ENCODE measurements at regions not wholly inside any gene's neighbourhood (a gene's known extent, or its start where the extent isn't known, plus 50 kb on each side); places are given as distances from the start of the nearest gene placed in this dataset.
A peak's percentile ranks its signal among the peaks of the same experiment; 100 is the strongest.

DNA sequence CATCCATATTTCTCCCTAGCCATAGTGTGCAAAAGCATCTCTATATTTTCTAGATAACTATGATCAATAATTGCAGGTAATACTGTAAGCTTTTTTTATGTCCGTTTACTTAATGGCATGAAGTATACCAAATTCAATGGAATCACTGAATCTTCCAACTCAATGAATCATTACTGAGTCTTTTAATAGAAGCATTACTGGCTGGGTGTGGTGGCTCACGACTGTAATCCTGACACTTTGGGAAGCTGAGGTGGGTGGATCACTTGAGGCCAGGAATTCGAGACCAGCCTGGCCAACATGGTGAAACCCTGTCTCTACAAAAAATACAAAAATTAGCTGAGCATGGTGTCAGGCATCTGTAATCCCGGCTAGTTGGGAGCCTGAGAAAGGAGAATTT lies 372.5 kb downstream of the BMPER start:
- no peaks in the 10 kb centered on the region for H3K36me3 Mint-ChIP-seq (ENCODE audit: insufficient read depth, unreplicated experiment)
- H3K4me1 Mint-ChIP-seq (ENCODE audit: low read depth, unreplicated experiment) = no peaks in the 10 kb centered on the region
- H3K27me3 Mint-ChIP-seq (ENCODE audit: unreplicated experiment) = no peaks in the 10 kb centered on the region
- no peak overlapping the region for H3K27ac Mint-ChIP-seq (ENCODE audit: unreplicated experiment)
- CTCF ChIA-PET = no interaction called here
- BruUV-seq (replicated peaks) = no TSS peak
- intact Hi-C loops (cut with micrococcal nuclease; ENCODE audit: unreplicated experiment) = no loop called here
- no peak overlapping the region for H3K4me3 Mint-ChIP-seq (ENCODE audit: low read depth, unreplicated experiment)
- DNase-seq = no peak
- TF ChIP-seq, protein P1, sequence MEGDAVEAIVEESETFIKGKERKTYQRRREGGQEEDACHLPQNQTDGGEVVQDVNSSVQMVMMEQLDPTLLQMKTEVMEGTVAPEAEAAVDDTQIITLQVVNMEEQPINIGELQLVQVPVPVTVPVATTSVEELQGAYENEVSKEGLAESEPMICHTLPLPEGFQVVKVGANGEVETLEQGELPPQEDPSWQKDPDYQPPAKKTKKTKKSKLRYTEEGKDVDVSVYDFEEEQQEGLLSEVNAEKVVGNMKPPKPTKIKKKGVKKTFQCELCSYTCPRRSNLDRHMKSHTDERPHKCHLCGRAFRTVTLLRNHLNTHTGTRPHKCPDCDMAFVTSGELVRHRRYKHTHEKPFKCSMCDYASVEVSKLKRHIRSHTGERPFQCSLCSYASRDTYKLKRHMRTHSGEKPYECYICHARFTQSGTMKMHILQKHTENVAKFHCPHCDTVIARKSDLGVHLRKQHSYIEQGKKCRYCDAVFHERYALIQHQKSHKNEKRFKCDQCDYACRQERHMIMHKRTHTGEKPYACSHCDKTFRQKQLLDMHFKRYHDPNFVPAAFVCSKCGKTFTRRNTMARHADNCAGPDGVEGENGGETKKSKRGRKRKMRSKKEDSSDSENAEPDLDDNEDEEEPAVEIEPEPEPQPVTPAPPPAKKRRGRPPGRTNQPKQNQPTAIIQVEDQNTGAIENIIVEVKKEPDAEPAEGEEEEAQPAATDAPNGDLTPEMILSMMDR (IDR thresholded peaks at IDR 0.05; ENCODE audit: unreplicated experiment) = no peak
- peaks cover 4% of the 10 kb centered on the region for H3K9me3 Mint-ChIP-seq (ENCODE audit: low read depth, unreplicated experiment)

- no peaks in the 10 kb centered on the region for H3K4me1 Mint-ChIP-seq (ENCODE audit: low read depth, unreplicated experiment)
- peak; percentile 14 for DNase-seq
- TF ChIP-seq, protein P1 (IDR thresholded peaks at IDR 0.05; ENCODE audit: unreplicated experiment) = peak; percentile 44
- no peak overlapping the region for H3K4me3 Mint-ChIP-seq (ENCODE audit: low read depth, unreplicated experiment)
- CTCF ChIA-PET = no interaction called here
- no peaks in the 10 kb centered on the region for H3K27me3 Mint-ChIP-seq (ENCODE audit: unreplicated experiment)
- no peaks in the 10 kb centered on the region for H3K36me3 Mint-ChIP-seq (ENCODE audit: insufficient read depth, unreplicated experiment)
- peaks cover 8% of the 10 kb centered on the region for H3K9me3 Mint-ChIP-seq (ENCODE audit: low read depth, unreplicated experiment)
- intact Hi-C loops (cut with micrococcal nuclease; ENCODE audit: unreplicated experiment) = no loop called here
- no TSS peak for BruUV-seq (replicated peaks)
- H3K27ac Mint-ChIP-seq (ENCODE audit: unreplicated experiment) = no peak overlapping the region
Observed at GRCh38 chr7:34281260-34281659, 375.9 kb downstream of the BMPER start.

GRCh38 chr7:34282271-34282670 lies 375.7 kb upstream of the NPSR1 start:
- CTCF ChIA-PET = no interaction called here
- H3K4me3 Mint-ChIP-seq (ENCODE audit: low read depth, unreplicated experiment) = no peak overlapping the region
- H3K4me1 Mint-ChIP-seq (ENCODE audit: low read depth, unreplicated experiment) = no peaks in the 10 kb centered on the region
- TF ChIP-seq, protein P1 (IDR thresholded peaks at IDR 0.05; ENCODE audit: unreplicated experiment) = no peak
- no peak for DNase-seq
- no peaks in the 10 kb centered on the region for H3K27me3 Mint-ChIP-seq (ENCODE audit: unreplicated experiment)
- H3K9me3 Mint-ChIP-seq (ENCODE audit: low read depth, unreplicated experiment) = peaks cover 8% of the 10 kb centered on the region
- no peak overlapping the region for H3K27ac Mint-ChIP-seq (ENCODE audit: unreplicated experiment)
- no TSS peak for BruUV-seq (replicated peaks)
- intact Hi-C loops (cut with micrococcal nuclease; ENCODE audit: unreplicated experiment) = no loop called here
- H3K36me3 Mint-ChIP-seq (ENCODE audit: insufficient read depth, unreplicated experiment) = no peaks in the 10 kb centered on the region

GRCh38 chr7:34296663-34297062 lies 361.4 kb upstream of the NPSR1 start:
- H3K4me1 Mint-ChIP-seq (ENCODE audit: low read depth, unreplicated experiment) = no peaks in the 10 kb centered on the region
- BruUV-seq (replicated peaks) = no TSS peak
- no peaks in the 10 kb centered on the region for H3K27me3 Mint-ChIP-seq (ENCODE audit: unreplicated experiment)
- no peak overlapping the region for H3K4me3 Mint-ChIP-seq (ENCODE audit: low read depth, unreplicated experiment)
- TF ChIP-seq, protein P1 (IDR thresholded peaks at IDR 0.05; ENCODE audit: unreplicated experiment) = no peak
- H3K27ac Mint-ChIP-seq (ENCODE audit: unreplicated experiment) = no peak overlapping the region
- no peak for DNase-seq
- CTCF ChIA-PET = no interaction called here
- H3K36me3 Mint-ChIP-seq (ENCODE audit: insufficient read depth, unreplicated experiment) = no peaks in the 10 kb centered on the region
- intact Hi-C loops (cut with micrococcal nuclease; ENCODE audit: unreplicated experiment) = no loop called here
- no peaks in the 10 kb centered on the region for H3K9me3 Mint-ChIP-seq (ENCODE audit: low read depth, unreplicated experiment)

Measured in Calu3 (cell line).